NCI-H187 treated with DMSO at 0.1 percent for 48 hours (cell line): ENCODE measurements at regions not wholly inside any gene's neighbourhood (a gene's known extent, or its start where the extent isn't known, plus 50 kb on each side); places are given as distances from the start of the nearest gene placed in this dataset.
"Not testable (repeated sequence)": the region's sequence is repeated elsewhere in the genome, so short reads cannot be mapped to it uniquely, and the experiment has no call there.

Source experiments
- DNase-seq: peaks from one replicate; lab custom pipeline; 2025; lab: John Stamatoyannopoulos, UW

- DNase-seq = not testable (repeated sequence)
Observed at GRCh38 chr1:83472066-83472465, 526.9 kb downstream of the TTLL7 start.

- DNase-seq = not testable (repeated sequence)
Observed at GRCh38 chr1:83471272-83471671, 527.7 kb downstream of the TTLL7 start.

GRCh38 chr1:83468336-83468735, 530.6 kb downstream of the TTLL7 start:
- DNase-seq = not testable (repeated sequence)

DNA sequence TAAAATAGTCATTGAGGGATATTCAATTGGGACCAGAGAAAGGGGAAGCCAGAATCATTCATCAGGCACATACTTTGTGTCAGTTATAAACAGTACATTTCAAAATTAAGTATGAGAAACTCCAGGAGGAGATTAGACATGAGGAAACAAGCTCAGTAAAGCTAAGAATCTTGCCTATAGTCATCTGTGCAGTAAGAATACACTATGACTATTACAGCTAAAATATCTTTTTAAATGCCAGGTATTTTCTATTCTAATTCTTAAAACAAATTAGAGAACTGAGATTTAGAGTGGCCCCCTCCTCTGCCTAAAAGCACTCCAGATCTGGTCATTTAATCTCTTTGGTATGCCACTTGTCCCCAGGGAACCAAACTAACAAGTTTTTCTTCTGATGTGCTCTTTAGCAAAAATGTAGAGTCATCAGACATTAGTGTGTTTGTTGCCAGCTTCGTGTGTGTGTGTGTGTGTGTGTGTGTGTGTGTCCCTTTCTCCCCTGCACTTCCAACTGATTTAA, 541.1 kb downstream of the TTLL7 start:
- DNase-seq = not testable (repeated sequence)

DNA sequence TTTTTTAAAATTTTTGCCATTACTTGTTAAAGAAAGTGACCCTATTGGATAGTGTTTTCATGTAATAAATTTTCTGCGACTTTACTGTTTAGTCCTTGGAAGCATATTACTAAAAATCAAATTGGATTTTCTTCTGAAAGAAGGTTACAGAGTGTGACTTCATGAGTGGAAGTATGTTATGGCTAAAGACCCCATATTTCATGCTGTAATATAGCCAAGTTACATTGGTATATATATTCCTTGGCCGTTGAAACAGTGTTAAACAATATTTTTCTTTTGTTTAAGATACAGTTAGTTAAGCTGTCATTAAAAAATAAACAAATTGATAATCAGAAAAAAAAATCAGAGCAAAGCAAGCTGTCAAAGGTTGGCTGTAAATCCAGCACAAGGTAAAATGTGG, 541.7 kb downstream of the TTLL7 start:
- DNase-seq = not testable (repeated sequence)

DNA sequence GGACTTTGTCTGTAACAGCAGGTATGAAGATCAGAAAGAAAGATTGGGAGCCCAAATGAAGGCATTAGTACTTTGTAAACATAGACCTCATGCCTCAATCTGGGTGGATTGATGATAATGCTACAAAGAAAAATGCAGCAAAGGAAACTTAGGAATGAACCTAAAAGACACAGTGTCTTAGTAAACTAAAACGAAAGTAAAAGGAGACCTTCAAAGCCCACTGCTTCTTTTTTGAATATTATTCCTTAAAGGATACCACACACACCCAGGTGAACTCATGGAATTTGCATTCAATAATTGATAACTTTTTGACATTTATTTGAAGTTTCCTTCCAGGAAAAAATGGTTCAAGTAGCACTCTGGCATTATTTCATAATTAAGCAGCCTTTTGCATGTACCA, 543.2 kb downstream of the TTLL7 start:
- DNase-seq = not testable (repeated sequence)

DNA sequence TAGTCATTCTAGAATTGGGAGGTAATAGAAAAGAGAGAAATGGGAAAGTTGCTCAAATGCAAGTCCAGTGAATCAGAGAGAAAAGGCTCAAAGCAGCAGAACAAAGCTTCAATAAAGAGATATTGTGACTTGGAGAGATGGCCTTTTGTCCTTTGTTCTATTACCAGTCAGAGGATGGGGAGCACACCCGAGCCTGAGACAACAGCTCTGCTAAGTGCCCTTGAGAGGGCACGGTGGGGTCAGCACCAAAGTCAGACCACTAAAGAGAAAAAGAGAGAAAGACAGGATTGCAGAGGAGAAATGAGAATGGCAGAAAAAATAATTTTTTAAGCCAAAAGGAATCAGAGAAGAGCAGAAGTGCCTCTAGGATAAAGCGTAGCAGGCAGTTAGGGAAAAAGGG, 553.1 kb downstream of the TTLL7 start:
- DNase-seq = not testable (repeated sequence)

GRCh38 chr1:83442412-83442811, 556.5 kb downstream of the TTLL7 start:
- DNase-seq = not testable (repeated sequence)

GRCh38 chr1:83440586-83440985, 558.3 kb downstream of the TTLL7 start:
- not testable (repeated sequence) for DNase-seq

GRCh38 chr1:83440021-83440420, 558.9 kb downstream of the TTLL7 start:
- DNase-seq = not testable (repeated sequence)

DNA sequence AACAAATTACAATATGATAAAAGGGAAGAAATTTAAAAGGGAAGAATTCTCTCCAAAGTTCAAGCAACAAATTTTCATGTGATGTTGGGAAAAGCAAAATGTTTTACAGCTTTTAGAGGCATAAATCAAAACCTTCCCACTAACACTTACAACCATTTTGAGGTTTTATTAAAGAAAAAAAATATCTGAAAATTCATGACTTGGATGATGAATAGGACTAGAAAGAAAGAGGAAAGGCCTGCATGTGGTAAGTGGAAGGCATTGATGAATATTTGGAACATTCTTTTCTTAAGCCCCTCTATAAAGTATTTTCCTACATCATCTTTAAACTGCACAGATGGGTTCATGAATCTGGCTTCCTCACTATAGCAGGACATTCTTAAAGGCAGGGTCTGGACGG, 560.6 kb downstream of the TTLL7 start:
- not testable (repeated sequence) for DNase-seq

GRCh38 chr1:83435336-83435735, 563.6 kb downstream of the TTLL7 start:
- DNase-seq = not testable (repeated sequence)

GRCh38 chr1:83427566-83427965, 571.4 kb downstream of the TTLL7 start:
- not testable (repeated sequence) for DNase-seq

GRCh38 chr1:83423382-83423781, 575.5 kb downstream of the TTLL7 start:
- not testable (repeated sequence) for DNase-seq

DNA sequence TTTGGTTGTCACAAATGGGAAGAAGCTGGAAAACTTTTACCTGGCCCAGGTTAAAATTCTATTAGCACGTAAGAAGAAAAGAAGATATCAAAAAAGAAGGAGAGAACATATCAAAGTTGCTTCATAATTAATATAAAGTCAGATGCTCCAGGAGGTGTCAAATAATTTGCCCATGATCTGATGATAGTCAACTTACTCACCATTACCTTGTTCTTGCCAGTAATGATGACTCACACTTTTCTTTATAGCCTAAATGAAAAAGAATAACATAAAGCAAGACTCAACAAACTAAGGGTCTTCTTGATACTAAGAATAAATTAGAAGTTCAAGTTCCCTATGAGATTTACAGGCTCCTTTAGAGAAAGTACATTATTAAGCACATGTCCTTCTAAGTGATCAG, 580.4 kb downstream of the TTLL7 start:
- no peak for DNase-seq

GRCh38 chr1:83413839-83414107, 585.2 kb downstream of the TTLL7 start:
- DNase-seq = not testable (repeated sequence)

GRCh38 chr1:83410746-83411413, 588.1 kb downstream of the TTLL7 start:
- not testable (repeated sequence) for DNase-seq

DNA sequence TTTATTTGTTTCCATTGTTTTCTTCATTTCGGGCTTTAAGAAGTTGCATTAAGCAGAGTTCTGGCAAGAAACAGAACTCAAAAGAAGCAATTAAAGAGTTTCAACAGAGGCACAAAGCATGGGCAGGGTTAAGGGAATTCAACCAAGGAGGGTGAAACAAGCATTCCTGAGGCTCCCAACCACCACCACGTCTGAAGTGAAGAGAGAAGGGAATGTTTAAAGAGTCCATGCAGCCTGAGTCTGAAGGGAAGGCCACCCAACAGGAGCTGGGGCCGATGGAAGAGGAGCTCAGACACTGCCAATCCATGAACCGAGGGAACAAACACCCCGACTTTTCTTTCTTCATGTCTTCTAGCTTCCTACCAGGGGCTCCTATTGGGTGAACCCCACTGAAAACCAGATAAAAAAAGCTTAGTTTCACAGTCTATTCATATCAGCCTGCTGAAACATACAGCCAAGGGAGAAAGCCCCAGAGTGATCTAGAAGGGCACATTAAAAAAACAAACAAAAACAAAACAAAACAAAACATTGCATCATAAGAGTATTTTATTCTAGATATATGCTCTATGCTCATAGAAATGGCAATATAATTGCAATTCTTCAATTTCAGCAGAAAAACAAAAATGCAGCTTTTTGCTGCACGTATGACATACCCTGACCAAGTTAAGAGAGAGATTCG, 592.1 kb downstream of the TTLL7 start:
- DNase-seq = not testable (repeated sequence)

DNA sequence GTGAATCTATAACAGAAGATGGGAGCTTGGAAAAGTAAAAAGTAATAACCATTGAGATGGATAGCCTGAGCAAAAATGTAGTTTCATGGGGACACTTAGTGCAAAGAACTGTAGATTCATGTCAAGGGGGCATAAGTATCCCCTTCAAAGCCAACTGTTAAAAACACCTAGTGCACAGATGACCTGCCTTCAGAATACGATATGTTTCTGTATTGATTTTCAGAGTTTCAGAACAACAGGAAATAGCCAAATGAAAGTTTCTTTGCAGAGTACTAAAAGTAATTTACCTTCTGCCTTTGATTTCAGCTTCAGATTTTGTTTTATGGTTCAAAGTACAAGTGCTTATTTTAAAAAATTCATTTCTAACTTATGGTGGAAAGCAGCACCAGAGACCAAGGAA, 593.1 kb downstream of the TTLL7 start:
- DNase-seq = not testable (repeated sequence)

DNA sequence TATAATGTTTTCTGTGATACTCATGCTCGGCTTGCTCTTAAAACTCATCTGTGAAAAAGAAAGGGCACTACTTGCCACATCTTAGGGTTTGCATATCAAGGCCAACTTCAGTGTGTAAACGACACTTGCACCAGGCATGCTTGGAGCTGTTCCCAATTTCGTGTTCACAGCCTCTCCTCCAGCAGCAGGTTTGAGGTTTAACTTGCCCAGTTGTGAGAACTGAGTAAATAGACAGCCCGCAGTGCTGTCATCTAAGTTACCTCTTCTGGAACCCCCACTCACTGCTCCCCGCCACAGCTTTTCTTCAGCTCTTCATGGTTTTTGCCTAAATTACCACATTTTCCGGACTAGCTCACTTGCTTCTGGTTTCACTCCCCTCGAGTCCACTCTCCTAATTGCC, 595.4 kb downstream of the TTLL7 start:
- DNase-seq = not testable (repeated sequence)

GRCh38 chr1:83401146-83401545, 597.8 kb downstream of the TTLL7 start:
- DNase-seq = not testable (repeated sequence)

GRCh38 chr1:83400173-83400572, 598.8 kb downstream of the TTLL7 start:
- DNase-seq = not testable (repeated sequence)

DNA sequence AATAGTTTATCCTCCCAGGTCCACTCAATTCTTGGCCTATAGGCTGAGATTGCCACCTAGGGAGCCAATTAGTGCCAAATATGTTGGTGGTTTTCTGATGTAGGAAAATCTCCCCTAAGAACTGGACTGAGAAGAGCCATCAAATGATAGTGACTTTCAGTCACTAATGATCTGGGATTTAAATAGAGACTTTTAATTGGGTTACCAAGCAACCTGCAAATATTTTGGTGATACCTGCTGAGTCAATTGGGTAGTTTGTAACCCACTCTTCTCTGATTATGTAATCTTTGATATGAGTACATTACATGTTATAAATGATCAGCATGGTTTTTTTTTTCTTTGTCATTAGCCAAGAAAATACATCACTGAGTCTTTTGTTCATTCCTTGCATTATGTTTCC, 600.8 kb downstream of the TTLL7 start:
- not testable (repeated sequence) for DNase-seq
